ENCODE measurements at regions not wholly inside any gene's neighbourhood (a gene's known extent, or its start where the extent isn't known, plus 50 kb on each side); places are given as distances from the start of the nearest gene placed in this dataset.

- intact Hi-C loops (cut with DNase I) = loop anchor here in 1 of 2 donors (10.0 kb wide), 1 partner anchor 58 kb away; no protein-coding TSS in a partner anchor
- DNase-seq (ENCODE audit: low spot score) = no peak
Measured at GRCh38 chr9:73026375-73026774, 73.5 kb upstream of the ALDH1A1 start.

DNA sequence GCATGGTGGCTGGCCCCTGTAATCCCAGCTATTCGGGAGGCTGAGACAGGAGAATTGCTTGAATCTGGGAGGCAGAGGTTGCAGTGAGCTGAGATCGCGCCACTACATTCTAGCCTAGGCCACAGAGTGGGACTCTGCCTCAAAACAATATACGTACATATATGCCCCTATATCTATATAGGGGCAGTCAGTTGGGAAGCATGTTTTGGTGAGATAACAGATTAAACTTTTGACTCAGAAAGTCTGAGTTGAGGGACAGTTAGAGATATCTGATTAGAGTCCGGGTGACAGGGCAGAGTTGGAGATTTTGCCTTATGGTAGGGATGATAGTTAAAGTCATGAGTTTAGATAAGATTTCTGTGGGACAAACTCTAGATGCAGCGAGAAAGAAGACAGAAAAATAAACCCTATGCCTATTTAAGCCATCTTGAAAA is 71.8 kb upstream of the ALDH1A1 start:
- intact Hi-C loops (cut with DNase I) = loop anchor here (5.0 to 10.0 kb wide), 3 partner anchors 60 to 167 kb away; no protein-coding TSS in a partner anchor
- DNase-seq (ENCODE audit: low spot score) = no peak

- intact Hi-C loops (cut with DNase I) = loop anchor here (5.0 to 10.0 kb wide), 3 partner anchors 62 to 166 kb away; no protein-coding TSS in a partner anchor
- no peak for DNase-seq (ENCODE audit: low spot score)
Measured at GRCh38 chr9:73023025-73023541, 70.2 kb upstream of the ALDH1A1 start.

DNA sequence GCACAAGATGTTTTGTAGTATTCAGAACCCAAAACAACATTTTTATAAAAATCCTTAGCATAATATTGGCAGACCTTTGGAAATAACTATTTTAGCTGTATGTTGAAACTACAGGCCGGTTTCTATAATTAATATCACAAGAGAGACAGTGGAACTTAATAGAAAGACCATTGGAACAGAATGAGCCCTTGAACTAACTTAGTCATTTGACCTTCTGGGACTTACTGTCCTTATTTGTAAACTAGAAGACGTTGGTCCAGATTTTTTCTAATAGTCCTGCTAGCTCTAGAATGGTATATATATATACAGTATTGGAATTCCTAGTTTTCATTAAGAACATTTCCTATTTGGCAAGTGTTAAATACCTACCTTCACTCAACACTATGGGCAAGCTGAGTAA is 69.5 kb upstream of the ALDH1A1 start:
- intact Hi-C loops (cut with DNase I) = loop anchor here (5.0 to 10.0 kb wide), 3 partner anchors 62 to 165 kb away; no protein-coding TSS in a partner anchor
- DNase-seq (ENCODE audit: low spot score) = no peak

DNA sequence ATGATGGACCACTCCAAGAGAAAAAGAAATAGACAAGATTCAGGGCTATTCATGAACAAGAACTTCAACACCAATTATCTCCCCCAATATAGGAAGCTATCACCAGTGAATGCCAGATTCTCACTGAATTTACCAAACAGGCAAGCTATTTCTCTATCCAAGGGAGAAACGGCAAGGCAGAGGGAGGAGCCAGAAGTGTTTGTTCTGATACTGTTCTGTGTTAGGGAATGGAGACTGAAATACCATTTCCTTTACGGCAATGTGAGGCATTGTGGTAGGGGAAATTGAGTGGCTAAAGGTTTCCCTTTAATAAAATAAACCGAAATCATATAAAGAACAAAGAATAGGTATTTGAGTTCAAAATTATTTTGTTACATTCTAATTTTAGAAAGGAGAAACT is 68.0 kb upstream of the ALDH1A1 start:
- intact Hi-C loops (cut with DNase I) = loop anchor here (5.0 to 10.0 kb wide), 3 partner anchors 64 to 164 kb away; no protein-coding TSS in a partner anchor

DNA sequence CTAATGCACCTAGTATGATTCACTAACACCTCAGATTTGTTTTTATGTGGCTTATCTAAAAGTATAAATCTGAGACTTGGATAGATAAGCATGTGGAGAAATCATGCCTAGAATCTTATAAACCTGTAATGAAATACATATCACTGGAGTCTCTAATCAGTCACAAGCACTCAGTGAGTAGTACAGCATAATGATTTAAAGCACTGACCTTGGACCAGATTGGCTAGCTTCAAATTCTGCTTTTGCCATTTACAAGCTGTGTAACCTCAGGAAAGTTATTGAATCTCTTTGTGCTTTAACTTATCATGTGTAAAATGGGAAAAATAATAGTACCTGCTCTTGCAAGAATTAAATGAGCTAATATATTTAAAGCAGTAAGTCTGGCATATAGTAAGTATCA is 61.2 kb upstream of the ALDH1A1 start:
- intact Hi-C loops (cut with DNase I) = loop anchor here in 1 of 2 donors (10.0 kb wide), 1 partner anchor 69 kb away; no protein-coding TSS in a partner anchor
- no peak for DNase-seq (ENCODE audit: low spot score)

More for the DNA sequence above, 68.0 kb upstream of the ALDH1A1 start:
- DNase-seq (ENCODE audit: low spot score) = no peak

GRCh38 chr9:73011956-73012355 is 59.1 kb upstream of the ALDH1A1 start:
- intact Hi-C loops (cut with DNase I) = loop anchor here in 1 of 2 donors (10.0 kb wide), 1 partner anchor 67 kb away; no protein-coding TSS in a partner anchor

GRCh38 chr9:73011181-73011750 is 58.4 kb upstream of the ALDH1A1 start:
- intact Hi-C loops (cut with DNase I) = loop anchor here in 1 of 2 donors (10.0 kb wide), 1 partner anchor 66 kb away; no protein-coding TSS in a partner anchor
- no peak for DNase-seq (ENCODE audit: low spot score)

More at GRCh38 chr9:73011956-73012355, 59.1 kb upstream of the ALDH1A1 start:
- no peak for DNase-seq (ENCODE audit: low spot score)

DNA sequence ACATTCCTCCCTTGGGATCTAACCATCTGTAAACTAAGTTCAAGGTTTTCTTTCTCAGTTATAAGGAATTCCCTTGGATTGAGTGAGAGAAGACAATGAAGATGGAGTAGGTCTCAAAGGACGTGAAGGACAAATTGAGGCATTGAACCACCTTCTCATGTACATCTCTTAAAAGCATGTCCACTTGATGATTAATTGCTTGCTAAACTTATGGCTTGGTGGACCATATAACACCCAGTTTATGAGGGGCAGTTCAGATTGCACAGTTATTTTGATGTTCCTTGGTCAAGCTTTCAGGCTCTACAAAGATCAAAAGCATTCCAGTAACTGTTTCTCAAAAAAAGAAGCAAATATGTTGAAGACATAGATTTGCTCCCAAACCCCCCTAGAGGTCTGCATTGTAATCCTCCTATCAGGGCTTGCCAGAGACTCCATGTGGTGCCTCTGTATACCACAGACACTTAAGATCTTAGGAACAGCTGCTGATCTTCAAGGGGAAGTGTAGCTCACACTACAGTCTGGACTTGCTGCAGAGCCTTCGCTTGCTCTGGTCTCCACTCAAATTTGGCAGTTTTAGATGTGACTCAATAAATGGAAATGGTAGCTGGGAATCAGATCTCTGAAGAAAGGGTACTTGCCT is 56.9 kb upstream of the ALDH1A1 start:
- no peak for DNase-seq (ENCODE audit: low spot score)
- intact Hi-C loops (cut with DNase I) = loop anchor here in 1 of 2 donors (10.0 kb wide), 1 partner anchor 65 kb away; no protein-coding TSS in a partner anchor

DNA sequence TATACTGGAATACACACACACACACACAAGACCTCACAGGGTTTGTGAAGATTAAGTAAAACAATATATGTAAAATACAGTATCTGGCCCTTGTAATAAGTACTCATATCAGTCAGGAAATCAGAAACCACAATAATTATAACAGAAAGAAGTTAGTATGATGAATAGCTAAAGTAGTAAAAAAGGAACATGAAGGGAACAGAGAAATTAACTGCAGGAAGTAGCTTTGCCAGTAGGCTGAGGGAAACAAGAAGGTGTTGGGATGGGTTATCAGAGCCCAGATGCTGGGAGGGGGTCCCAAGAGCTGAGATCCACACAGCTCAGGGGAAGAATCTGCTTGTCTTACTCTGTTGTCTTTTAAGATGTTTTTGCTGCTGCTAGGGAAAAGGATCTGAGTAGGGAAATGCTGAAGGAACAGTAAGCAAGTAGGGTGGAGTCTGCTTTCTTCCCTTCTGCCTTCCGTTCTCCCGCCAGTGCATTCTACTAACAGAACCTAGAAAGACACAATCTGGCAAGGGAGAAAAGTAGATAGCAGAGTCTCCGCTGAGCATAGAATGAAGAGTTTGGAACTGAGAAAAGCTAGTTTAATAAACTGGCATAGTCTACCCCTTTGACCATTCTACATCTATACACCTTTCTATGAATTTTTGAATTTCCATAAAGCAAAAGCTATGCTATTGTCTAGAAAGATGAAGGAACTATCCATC is 55.3 kb upstream of the ALDH1A1 start:
- DNase-seq (ENCODE audit: low spot score) = no peak
- intact Hi-C loops (cut with DNase I) = no loop called here

DNA sequence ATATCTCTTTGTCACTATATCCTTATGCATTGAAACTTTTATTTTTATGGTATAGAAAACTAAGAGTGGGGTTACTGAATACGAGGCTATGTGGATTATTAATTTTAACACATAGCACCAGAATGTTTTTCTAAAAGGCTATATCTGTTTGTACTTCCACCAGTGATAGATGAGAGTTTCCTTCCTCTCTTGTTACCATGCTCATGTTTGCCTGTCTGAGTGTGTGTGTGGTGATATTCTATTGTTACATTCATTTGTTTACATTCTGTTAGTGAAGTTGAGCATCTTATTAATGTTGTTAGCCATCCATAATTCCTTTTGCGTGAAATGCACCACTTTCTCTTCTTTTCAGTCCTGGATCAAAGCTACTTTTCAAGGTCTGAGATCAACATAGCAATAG is 54.1 kb upstream of the ALDH1A1 start:
- no peak for DNase-seq (ENCODE audit: low spot score)
- intact Hi-C loops (cut with DNase I) = no loop called here
